ENCODE measurements at regions not wholly inside any gene's neighbourhood (a gene's known extent, or its start where the extent isn't known, plus 50 kb on each side); places are given as distances from the start of the nearest gene placed in this dataset.

DNA sequence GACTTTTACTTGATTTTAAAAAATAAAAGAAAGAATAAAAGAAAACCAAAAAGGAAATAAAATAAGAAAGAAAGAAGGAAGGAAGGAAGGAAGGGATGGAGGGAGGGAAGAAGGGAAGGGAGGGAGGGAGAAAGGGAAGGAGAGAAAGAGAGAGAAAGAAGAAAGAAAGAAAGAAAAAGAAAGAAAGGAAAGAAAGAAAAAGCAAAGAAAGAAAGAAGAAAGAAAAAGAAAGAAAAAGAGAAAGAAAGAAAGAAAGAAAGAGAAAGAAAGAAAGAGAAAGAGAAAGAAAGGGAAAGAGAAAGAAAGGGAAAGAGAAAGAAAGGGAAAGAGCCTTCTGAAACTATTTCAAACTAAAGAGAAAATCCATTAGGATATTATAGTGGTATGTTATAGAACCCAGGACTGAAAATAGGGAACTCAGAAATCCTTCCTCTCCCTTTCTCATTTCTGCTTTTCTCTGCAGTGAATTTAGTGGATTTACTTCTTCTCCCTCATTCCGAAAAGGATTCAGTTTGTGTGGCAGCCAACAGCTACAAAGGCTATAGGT is 414.7 kb upstream of the CCNG1 start:
- no peak for TF ChIP-seq EP300 (IDR thresholded peaks at IDR 0.05)
- TF ChIP-seq, protein P1, sequence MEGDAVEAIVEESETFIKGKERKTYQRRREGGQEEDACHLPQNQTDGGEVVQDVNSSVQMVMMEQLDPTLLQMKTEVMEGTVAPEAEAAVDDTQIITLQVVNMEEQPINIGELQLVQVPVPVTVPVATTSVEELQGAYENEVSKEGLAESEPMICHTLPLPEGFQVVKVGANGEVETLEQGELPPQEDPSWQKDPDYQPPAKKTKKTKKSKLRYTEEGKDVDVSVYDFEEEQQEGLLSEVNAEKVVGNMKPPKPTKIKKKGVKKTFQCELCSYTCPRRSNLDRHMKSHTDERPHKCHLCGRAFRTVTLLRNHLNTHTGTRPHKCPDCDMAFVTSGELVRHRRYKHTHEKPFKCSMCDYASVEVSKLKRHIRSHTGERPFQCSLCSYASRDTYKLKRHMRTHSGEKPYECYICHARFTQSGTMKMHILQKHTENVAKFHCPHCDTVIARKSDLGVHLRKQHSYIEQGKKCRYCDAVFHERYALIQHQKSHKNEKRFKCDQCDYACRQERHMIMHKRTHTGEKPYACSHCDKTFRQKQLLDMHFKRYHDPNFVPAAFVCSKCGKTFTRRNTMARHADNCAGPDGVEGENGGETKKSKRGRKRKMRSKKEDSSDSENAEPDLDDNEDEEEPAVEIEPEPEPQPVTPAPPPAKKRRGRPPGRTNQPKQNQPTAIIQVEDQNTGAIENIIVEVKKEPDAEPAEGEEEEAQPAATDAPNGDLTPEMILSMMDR (IDR thresholded peaks at IDR 0.05), result no peak
